RWPE2 (cell line): ENCODE measurements at regions not wholly inside any gene's neighbourhood (a gene's known extent, or its start where the extent isn't known, plus 50 kb on each side); places are given as distances from the start of the nearest gene placed in this dataset.

Source experiments
- ATAC-seq: fragments of 200-7000 bp; cut with Tn5 transposase; 3 replicates; pipeline ENCODE4 v1.9.1; 2021; ENCODE audit warnings: low read depth
- DNase-seq: peaks from one replicate; pipeline ENCODE4 v3.0.0-alpha.2; 2020; ENCODE audit warnings: low spot score
- H3K27ac ChIP-seq: fragments of 450-650 bp; 2 replicates; pipeline ENCODE4 v1.5.1; 2017; ENCODE audit warnings: mild to moderate bottlenecking; ENCODE audit not compliant: poor library complexity, severe bottlenecking
- H3K27me3 ChIP-seq: fragments of 250-450 bp; sonication (Bioruptor Pico); 2 replicates; pipeline ENCODE4 v1.5.1; 2021; ENCODE audit warnings: mild to moderate bottlenecking, moderate library complexity; ENCODE audit not compliant: insufficient read depth, poor library complexity, severe bottlenecking
- H3K36me3 ChIP-seq: fragments of 250-450 bp; sonication (Bioruptor Pico); 2 replicates; pipeline ENCODE4 v1.5.1; 2020; ENCODE audit warnings: low read depth, mild to moderate bottlenecking, moderate library complexity
- H3K4me1 ChIP-seq: fragments of 250-450 bp; sonication (Bioruptor Pico); 2 replicates; pipeline ENCODE4 v1.5.1; 2021; ENCODE audit warnings: mild to moderate bottlenecking, moderate library complexity; ENCODE audit not compliant: insufficient read depth, poor library complexity, severe bottlenecking
- H3K4me3 ChIP-seq: fragments of 250-450 bp; sonication (Bioruptor Pico); 2 replicates; pipeline ENCODE4 v1.5.1; 2021; ENCODE audit warnings: mild to moderate bottlenecking, moderate library complexity; ENCODE audit not compliant: severe bottlenecking
- H3K9me3 ChIP-seq: fragments of 250-450 bp; sonication (Bioruptor Pico); 2 replicates; pipeline ENCODE4 v1.5.1; 2021; ENCODE audit warnings: mild to moderate bottlenecking, moderate library complexity; ENCODE audit not compliant: severe bottlenecking
- TF ChIP-seq, protein P1 (sequence below): fragments of 450-650 bp; IDR thresholded peaks from one replicate; pipeline ENCODE4 v1.5.1; 2017; ENCODE audit warnings: mild to moderate bottlenecking, moderate library complexity; ENCODE audit not compliant: poor library complexity, severe bottlenecking

- no peaks in the 10 kb centered on the region for H3K36me3 ChIP-seq
- H3K27me3 ChIP-seq: no peaks in the 10 kb centered on the region
- no peaks in the 10 kb centered on the region for H3K9me3 ChIP-seq
- TF ChIP-seq, protein P1, sequence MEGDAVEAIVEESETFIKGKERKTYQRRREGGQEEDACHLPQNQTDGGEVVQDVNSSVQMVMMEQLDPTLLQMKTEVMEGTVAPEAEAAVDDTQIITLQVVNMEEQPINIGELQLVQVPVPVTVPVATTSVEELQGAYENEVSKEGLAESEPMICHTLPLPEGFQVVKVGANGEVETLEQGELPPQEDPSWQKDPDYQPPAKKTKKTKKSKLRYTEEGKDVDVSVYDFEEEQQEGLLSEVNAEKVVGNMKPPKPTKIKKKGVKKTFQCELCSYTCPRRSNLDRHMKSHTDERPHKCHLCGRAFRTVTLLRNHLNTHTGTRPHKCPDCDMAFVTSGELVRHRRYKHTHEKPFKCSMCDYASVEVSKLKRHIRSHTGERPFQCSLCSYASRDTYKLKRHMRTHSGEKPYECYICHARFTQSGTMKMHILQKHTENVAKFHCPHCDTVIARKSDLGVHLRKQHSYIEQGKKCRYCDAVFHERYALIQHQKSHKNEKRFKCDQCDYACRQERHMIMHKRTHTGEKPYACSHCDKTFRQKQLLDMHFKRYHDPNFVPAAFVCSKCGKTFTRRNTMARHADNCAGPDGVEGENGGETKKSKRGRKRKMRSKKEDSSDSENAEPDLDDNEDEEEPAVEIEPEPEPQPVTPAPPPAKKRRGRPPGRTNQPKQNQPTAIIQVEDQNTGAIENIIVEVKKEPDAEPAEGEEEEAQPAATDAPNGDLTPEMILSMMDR: no peak
- DNase-seq (no peak), ATAC-seq (no peak)
- H3K4me3 ChIP-seq: no peak overlapping the region
- no peak overlapping the region for H3K27ac ChIP-seq
- peaks cover 3% of the 10 kb centered on the region for H3K4me1 ChIP-seq
These were observed 108.1 kb upstream of the TPM1 start for GRCh38 chr15:62934236-62934971.

DNA sequence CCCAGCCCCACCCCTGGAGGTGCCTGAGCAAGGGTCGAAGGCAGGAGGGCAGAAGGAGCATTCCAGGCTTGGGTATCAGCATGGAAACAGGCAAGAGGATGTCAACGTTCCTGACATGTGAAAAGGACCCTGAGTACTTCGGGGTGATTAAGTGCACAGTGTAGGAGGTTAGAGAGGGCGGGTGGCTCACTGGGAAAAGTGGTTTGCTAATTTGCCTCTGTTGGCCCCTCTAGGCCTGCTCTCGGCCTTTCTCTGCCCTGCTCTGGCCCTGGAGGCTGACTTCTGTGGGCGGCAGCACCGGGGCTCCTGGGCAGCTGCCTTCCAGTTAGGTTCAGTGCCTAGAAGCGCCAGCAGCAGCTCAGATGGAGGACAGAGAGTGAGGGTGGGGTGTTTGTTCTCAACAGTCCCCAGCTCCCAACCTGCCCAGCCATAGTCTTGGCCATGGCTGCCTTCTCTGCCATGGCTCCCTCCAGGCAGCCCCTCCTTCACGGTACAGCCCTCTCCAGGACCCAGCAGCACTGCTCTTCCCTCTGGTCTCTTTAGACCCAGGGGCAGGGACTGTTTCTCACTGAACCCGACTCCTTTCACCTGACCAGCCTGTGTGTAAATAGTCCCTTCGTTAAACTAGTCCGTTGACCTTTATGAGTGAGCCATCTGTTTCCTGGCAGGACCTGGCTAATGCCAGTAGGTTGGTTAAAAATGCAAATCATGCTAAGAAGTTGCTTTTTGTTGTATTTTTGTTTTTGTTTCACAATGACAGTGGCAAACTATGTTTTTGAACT is 107.1 kb upstream of the TPM1 start:
- H3K4me1 ChIP-seq: peaks cover 5% of the 10 kb centered on the region
- ATAC-seq (no peak), DNase-seq (no peak)
- TF ChIP-seq, protein P1: no peak
- no peak overlapping the region for H3K4me3 ChIP-seq
- H3K36me3 ChIP-seq: no peaks in the 10 kb centered on the region
- no peaks in the 10 kb centered on the region for H3K9me3 ChIP-seq
- no peak overlapping the region for H3K27ac ChIP-seq
- H3K27me3 ChIP-seq: no peaks in the 10 kb centered on the region

DNA sequence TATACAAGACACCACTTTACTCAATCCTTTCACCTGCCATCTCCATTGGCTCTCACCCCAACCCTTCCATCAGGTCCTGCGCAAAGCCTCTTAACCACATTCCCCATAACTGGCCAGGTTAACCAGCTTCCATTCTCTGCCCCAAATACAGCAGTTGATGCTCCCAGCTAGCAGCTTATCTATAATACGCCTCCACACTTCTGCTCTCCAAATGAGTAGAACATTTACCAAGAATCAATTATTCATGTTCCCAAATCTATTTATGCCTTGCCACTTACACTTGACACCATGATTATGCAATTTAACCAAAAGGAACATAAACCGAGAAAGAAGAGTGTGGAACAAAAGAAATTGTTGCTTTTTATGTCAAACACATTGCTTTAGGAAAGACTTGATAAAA is 103.7 kb upstream of the TPM1 start:
- ATAC-seq: no peak
- Histone ChIP-seq H3K27me3 (no peaks in the 10 kb centered on the region), H3K36me3 (no peaks in the 10 kb centered on the region), H3K9me3 (no peaks in the 10 kb centered on the region), H3K4me3 (no peak overlapping the region), H3K27ac (no peak overlapping the region), H3K4me1 (peaks cover 14% of the 10 kb centered on the region)
- TF ChIP-seq, protein P1: no peak
- DNase-seq: no peak

GRCh38 chr15:62940093-62940754 is 102.3 kb upstream of the TPM1 start:
- no peak overlapping the region for H3K4me3 ChIP-seq
- DNase-seq (no peak), ATAC-seq (peak; percentile 30; the same call in 1 of the 3 replicates)
- H3K9me3 ChIP-seq: no peaks in the 10 kb centered on the region
- no peaks in the 10 kb centered on the region for H3K27me3 ChIP-seq
- TF ChIP-seq, protein P1: no peak
- peak overlapping the region; percentile 48 for H3K27ac ChIP-seq
- no peaks in the 10 kb centered on the region for H3K36me3 ChIP-seq
- peaks cover 14% of the 10 kb centered on the region for H3K4me1 ChIP-seq
